ENCODE measurements at regions not wholly inside any gene's neighbourhood (a gene's known extent, or its start where the extent isn't known, plus 50 kb on each side); places are given as distances from the start of the nearest gene placed in this dataset.
"Not testable (repeated sequence)": the region's sequence is repeated elsewhere in the genome, so short reads cannot be mapped to it uniquely, and the experiment has no call there.

- intact Hi-C loops (cut with DNase I): no loop called here
- peak; percentile 99 for DNase-seq (ENCODE audit: low spot score)
These were observed 135.2 kb upstream of the KCTD7 start for GRCh38 chr7:66493235-66494205.

DNA sequence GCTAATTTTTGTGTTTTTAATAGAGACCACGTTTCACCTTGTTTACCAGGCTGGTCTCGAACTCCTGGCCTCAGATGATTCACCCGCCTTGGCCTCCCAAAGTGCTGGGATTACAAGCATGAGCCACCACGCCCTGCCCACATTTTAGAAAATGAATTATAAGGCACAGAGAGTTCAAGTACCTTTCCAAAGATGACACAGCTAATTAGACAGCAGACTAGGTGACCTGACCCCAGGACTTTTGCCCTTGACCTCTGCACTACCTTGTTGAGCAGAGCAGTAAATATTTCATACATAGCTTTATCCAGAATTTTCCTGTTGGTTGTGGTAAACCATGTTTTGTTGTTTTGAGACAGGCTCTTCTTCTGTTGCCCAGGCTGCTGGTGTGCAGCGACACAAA lies 131.3 kb upstream of the KCTD7 start:
- intact Hi-C loops (cut with DNase I): no loop called here
- DNase-seq (ENCODE audit: low spot score): no peak

GRCh38 chr7:66500087-66500486 lies 128.6 kb upstream of the KCTD7 start:
- DNase-seq (ENCODE audit: low spot score): no peak
- intact Hi-C loops (cut with DNase I): no loop called here

GRCh38 chr7:66502230-66503035 lies 126.2 kb upstream of the KCTD7 start:
- DNase-seq (ENCODE audit: low spot score): peak; percentile 63
- intact Hi-C loops (cut with DNase I): no loop called here

DNA sequence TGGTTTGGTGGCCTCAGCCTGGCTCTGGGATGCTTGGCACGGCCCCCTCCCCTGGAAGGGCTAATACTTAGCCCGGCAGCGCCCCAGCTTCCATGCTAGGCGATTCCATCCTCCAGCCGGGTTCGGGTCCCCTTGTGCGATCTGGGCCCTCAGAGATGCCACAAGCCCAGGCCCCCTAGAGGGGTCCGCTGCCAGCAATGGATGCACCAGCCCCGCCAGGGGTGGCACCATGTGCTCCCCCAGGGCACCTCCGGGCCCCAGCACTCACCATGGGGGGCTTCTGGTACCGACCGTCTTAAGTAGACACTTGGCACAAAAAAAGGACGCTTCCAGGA lies 125.7 kb upstream of the KCTD7 start:
- intact Hi-C loops (cut with DNase I): no loop called here
- DNase-seq (ENCODE audit: low spot score): peak; percentile 62

- DNase-seq (ENCODE audit: low spot score): peak; percentile 54
- intact Hi-C loops (cut with DNase I): no loop called here
These were observed 125.1 kb upstream of the KCTD7 start for GRCh38 chr7:66503551-66504031.

DNA sequence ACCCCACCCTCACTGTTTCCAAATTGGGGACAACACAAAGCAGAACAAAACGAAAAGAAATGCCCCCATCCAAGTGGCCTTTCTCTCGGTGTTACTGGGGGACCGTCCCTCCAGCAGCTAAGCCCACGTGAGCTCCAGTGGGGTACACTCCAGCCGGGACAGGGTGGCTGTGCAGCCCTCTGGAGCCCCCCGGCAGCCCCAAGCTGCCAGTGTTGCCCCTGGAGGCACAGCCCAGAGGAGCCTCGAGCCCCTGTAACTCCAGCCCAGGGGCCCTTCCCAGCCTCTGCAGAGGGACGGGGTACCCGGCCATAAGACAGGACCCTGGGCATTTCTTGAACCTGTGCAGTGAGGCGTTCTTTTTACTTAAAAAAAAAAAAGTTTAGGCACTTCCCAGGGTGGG lies 124.5 kb upstream of the KCTD7 start:
- DNase-seq (ENCODE audit: low spot score): peak; percentile 38
- intact Hi-C loops (cut with DNase I): no loop called here

GRCh38 chr7:66505009-66505408 lies 123.7 kb upstream of the KCTD7 start:
- DNase-seq (ENCODE audit: low spot score): peak; percentile 68
- intact Hi-C loops (cut with DNase I): no loop called here

DNA sequence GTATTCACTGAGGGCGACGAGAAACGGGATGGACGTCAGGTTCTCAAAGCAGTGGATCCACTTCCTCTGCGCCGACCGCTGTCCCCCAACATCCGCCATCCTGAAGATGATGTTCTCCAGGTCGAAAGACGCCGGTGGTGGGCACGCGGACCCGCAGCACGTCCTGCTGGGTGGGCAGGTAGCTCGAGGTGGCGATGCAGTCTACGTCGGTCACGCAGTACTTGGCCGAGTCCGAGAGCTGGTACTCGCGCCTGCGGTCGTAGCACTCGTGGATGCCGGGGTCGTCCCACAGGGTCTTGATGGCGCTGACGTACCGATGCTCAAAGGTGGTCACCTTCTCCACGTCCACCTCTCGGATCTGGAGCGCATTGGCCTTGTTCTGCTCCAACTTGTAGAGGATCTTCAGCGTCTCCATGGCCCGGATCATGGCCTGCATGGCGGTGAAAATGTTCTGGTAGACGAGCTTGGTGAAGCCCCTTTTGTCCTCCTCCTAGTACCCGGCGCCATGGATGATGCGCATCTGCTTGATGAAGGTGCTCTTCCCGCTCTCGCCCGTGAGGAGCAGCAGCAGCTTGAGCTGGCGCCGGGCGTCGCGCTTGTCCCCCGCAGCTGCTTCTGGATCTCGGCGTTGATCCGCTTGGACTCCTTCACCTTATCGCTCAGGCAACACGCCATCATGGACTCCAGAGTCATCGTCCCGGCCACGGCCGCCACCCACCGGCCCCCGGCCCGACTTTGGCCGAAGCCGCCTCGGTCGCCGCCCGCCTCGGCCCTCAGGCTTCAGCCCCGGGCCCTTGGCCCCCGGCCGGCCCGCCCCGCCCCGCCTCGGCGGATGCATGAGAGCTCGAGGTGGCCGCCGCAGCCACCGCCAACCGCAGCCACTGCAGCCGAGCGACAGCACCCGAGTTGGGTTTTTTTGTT lies 122.9 kb upstream of the KCTD7 start:
- intact Hi-C loops (cut with DNase I): no loop called here
- DNase-seq (ENCODE audit: low spot score): no peak

DNA sequence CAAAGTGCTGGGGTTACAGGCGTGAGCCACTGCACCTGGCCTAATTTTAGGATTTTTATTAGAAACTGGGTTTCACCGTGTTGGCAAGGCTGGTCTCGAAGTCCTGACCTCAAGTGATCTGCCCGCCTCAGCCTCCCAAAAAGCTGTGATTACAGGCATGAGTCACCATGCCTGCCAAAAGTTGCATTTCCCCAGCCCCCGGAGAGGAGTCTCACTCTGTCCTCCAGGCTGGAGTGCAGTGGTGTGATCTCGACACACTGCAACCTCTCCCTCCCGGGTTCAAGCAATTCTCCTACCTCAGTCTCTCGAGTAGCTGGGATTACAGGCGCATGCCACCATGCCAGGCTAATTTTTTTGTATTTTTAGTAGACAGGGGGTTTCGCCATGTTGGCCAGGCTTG lies 122.0 kb upstream of the KCTD7 start:
- DNase-seq (ENCODE audit: low spot score); intact Hi-C loops (cut with DNase I): not testable (repeated sequence)

DNA sequence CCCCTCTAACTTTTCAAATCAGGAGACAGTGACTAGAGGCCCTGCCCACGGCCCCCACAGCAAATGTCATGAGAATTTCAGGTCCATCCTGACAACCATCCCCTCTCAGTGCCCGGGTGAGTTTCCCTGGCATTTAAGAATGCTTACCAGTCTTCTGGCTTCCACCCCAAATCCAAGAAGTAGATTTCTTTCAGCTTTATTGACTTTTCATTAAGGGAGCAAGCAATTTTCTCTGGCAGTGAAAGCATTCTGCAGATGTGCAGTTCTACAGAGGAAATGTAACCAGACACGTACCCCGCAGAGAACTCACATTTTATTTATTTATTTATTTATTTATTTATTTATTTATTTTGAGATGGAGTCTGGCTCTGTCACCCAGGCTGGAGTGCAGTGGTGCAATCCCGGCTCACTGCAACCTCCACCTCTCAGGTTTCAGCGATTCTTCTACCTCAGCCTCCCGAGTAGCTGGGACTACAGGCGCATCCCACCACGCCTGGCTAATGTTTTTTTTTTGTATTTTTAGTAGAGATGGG lies 120.9 kb upstream of the KCTD7 start:
- DNase-seq (ENCODE audit: low spot score): no peak
- intact Hi-C loops (cut with DNase I): no loop called here

- intact Hi-C loops (cut with DNase I): no loop called here
- no peak for DNase-seq (ENCODE audit: low spot score)
These were observed 120.2 kb upstream of the KCTD7 start for GRCh38 chr7:66508431-66508830.

GRCh38 chr7:66514050-66514449 lies 114.6 kb upstream of the KCTD7 start:
- DNase-seq (ENCODE audit: low spot score): no peak
- intact Hi-C loops (cut with DNase I): no loop called here

DNA sequence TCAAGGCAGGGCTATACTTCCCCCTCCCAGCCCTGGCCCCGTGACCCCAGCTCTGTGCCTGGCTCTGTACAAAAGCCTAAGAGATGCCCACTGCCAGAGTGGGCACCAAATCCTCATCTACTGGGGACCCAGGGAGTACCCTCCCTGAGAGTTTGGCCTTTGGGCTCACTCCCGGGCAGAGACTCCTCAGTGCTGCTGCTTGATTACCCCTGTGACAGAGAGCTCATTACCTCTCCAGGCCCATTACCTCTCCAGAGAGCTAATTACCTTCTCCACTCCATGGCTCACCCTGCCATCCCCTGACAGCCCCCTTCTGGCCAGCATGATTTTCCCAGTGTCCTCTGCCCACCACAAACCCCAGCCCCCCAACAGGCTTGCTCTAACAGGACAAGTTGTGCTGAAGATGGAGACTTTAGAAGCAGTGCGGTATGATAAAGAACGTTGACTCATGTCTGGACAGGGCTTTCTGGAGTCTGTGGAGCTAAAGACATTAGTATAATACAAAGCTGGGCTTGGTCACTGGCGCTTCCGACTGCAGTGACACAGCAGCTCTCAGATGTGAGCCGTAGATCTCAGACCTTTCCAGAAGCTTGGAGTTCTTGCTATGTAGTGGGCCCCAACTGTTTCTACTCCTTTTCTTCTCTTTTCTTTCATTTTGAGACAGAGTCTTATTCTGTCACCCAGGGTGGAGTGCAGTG lies 111.3 kb upstream of the KCTD7 start:
- no peak for DNase-seq (ENCODE audit: low spot score)
- intact Hi-C loops (cut with DNase I): no loop called here

DNA sequence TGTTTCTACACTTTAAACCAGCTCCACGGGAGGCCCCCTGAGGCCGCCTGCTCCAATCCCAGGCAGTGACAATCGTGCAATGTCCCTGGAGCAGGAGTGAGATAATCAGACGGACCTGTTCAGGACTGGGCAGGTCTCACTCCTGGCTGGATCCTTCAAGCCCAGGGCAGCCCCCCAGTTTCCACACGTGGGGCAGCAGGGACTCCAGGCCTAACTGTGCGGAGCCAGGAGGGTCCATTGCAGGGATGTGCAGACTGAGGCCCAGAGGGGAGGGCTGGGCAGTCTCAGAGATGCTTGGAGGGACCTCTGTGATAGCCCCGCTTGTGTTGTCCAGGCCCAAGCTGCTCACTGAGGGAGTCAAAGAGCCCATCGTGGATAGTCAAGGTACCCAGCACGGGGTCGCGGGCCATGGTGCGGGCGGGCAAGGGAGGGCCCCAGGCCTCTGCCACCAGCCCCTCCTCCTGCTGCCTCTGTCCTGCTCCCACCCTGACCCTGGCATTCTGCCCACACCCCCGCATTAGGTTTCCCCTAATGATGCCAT lies 110.5 kb upstream of the KCTD7 start:
- no peak for DNase-seq (ENCODE audit: low spot score)
- intact Hi-C loops (cut with DNase I): no loop called here

- DNase-seq (ENCODE audit: low spot score): no peak
- intact Hi-C loops (cut with DNase I): no loop called here
These were observed 107.0 kb upstream of the KCTD7 start for GRCh38 chr7:66521675-66522074.

GRCh38 chr7:66522518-66522917 lies 106.2 kb upstream of the KCTD7 start:
- intact Hi-C loops (cut with DNase I): no loop called here
- DNase-seq (ENCODE audit: low spot score): no peak

DNA sequence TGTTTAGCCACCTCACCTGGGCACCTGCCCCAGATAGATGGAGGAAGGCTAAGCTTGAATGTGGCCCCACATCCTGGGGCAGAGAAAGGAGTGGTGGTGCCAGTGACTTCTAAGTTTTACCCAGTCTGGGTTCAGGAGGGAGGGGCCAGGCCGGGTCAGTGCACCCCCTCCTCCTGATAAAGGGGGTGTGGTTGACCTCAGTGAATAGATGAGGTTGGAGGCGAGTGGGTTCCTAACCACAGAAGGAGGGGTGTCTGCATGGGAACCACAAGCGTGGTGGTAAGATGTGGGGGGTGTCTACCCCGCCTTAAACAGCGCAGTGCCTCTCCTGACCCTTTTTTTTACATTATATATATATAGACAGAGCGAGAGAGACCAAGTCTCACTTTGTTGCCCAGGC lies 105.3 kb upstream of the KCTD7 start:
- intact Hi-C loops (cut with DNase I): no loop called here
- no peak for DNase-seq (ENCODE audit: low spot score)

DNA sequence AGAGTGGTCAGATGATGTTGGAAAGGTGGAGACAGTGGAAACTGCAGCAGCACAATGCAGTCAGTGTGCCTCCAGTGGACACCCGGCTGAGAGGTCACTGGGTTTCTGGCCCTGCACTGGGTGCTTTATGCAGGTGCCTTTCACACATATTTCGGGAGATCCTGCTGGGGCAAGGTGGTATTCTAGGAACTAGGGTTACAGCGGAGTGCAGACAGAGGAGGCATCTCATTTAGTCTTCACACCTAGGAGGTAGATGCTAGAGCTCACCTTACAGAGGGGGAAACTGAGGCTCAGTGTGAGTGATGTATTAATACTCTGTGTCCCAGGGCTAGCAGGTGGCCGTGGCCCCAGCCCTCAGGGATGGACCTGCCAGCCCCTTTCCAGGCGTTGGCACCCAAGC lies 103.9 kb upstream of the KCTD7 start:
- intact Hi-C loops (cut with DNase I): no loop called here
- DNase-seq (ENCODE audit: low spot score): no peak

Measured in cardiac septum (tissue), 1 donor.